ENCODE measurements at regions not wholly inside any gene's neighbourhood (a gene's known extent, or its start where the extent isn't known, plus 50 kb on each side); places are given as distances from the start of the nearest gene placed in this dataset.

DNA sequence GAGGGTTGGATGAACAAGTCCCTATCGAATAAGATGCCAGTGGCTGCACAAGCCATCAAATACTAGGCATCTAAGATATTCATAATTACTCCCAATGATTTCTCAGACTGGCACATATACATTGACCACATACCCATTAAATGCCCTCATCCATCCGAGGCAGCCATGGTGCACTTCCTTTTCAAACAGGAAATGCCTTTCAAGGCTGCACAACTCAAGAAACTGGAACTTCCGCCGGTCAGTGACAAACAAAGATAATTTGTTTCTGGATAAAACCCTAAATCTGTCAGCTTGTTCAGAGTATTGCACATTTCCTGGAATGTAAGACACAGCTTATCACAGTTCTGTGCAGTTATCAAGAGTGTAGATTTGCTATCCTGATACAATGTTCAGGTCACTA lies 203.7 kb downstream of the RMST start:
- H4K20me1 ChIP-seq (ENCODE audit: insufficient read depth), result no peaks in the 10 kb centered on the region
- no peaks in the 10 kb centered on the region for H3K36me3 ChIP-seq (ENCODE audit: insufficient read depth, low read length)
- no peaks in the 10 kb centered on the region for H3K9me2 ChIP-seq (ENCODE audit: insufficient read depth, low read length)
- no peaks in the 10 kb centered on the region for H3K9me3 ChIP-seq (ENCODE audit: low read length)
- H3F3A ChIP-seq (ENCODE audit: insufficient read depth, low read length, poor library complexity, severe bottlenecking), result no peaks in the 10 kb centered on the region
- no peaks in the 10 kb centered on the region for H3K79me2 ChIP-seq (replicated peaks; ENCODE audit: insufficient read depth, low read length)
- TF ChIP-seq CTCF (IDR thresholded peaks at IDR 0.05; ENCODE audit: poor library complexity, severe bottlenecking) (no peak), RAD21 (conservative IDR thresholded peaks at IDR 0.05) (no peak), EP300 (conservative IDR thresholded peaks at IDR 0.05; ENCODE audit: poor library complexity, severe bottlenecking) (no peak), SMC3 (conservative IDR thresholded peaks at IDR 0.05; ENCODE audit: poor library complexity) (no peak), EZH2 (IDR thresholded peaks at IDR 0.05; ENCODE audit: borderline replicate concordance, insufficient read depth, low read length, poor library complexity, severe bottlenecking) (no peak), MXI1 (conservative IDR thresholded peaks at IDR 0.05; ENCODE audit: poor library complexity, severe bottlenecking) (no peak), TAF1 (IDR thresholded peaks at IDR 0.05; ENCODE audit: low read depth) (no peak)
- TF ChIP-seq, protein P1, sequence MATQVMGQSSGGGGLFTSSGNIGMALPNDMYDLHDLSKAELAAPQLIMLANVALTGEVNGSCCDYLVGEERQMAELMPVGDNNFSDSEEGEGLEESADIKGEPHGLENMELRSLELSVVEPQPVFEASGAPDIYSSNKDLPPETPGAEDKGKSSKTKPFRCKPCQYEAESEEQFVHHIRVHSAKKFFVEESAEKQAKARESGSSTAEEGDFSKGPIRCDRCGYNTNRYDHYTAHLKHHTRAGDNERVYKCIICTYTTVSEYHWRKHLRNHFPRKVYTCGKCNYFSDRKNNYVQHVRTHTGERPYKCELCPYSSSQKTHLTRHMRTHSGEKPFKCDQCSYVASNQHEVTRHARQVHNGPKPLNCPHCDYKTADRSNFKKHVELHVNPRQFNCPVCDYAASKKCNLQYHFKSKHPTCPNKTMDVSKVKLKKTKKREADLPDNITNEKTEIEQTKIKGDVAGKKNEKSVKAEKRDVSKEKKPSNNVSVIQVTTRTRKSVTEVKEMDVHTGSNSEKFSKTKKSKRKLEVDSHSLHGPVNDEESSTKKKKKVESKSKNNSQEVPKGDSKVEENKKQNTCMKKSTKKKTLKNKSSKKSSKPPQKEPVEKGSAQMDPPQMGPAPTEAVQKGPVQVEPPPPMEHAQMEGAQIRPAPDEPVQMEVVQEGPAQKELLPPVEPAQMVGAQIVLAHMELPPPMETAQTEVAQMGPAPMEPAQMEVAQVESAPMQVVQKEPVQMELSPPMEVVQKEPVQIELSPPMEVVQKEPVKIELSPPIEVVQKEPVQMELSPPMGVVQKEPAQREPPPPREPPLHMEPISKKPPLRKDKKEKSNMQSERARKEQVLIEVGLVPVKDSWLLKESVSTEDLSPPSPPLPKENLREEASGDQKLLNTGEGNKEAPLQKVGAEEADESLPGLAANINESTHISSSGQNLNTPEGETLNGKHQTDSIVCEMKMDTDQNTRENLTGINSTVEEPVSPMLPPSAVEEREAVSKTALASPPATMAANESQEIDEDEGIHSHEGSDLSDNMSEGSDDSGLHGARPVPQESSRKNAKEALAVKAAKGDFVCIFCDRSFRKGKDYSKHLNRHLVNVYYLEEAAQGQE (IDR thresholded peaks at IDR 0.05; ENCODE audit: borderline replicate concordance), result no peak
- H3K4me2 ChIP-seq (ENCODE audit: low read length), result no peak overlapping the region
- no peak overlapping the region for H2AFZ ChIP-seq (ENCODE audit: low read depth, low read length)
- no peak overlapping the region for H3K27ac ChIP-seq (ENCODE audit: low read length)
- H3K27me3 ChIP-seq (ENCODE audit: insufficient read depth, low read depth, low read length), result no peaks in the 10 kb centered on the region
- no peak overlapping the region for H3K4me3 ChIP-seq (ENCODE audit: low read length)
- no peak overlapping the region for H3K9ac ChIP-seq (ENCODE audit: low read length)

DNA sequence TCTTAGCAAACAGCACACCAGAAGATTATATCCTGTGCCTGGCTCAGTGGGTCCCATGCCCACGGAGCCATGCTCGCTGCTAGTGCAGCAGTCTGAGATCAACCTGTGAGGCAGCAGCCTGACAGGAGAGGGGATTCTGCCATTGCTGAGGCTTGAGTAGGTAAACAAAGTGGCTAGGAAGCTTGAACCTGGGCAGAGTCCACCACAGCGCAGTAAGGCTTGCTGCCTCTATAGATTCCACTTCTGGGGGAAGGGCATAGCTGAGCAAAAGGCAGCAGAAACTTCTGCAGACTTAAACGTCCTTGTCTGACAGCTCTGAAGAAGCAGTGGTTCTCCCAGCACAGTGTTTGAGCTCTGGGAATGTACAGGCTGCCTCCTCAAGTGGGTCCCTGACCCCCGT lies 210.3 kb downstream of the RMST start:
- H3K9me2 ChIP-seq (ENCODE audit: insufficient read depth, low read length), result no peaks in the 10 kb centered on the region
- no peaks in the 10 kb centered on the region for H3K27me3 ChIP-seq (ENCODE audit: insufficient read depth, low read depth, low read length)
- no peaks in the 10 kb centered on the region for H4K20me1 ChIP-seq (ENCODE audit: insufficient read depth)
- no peak overlapping the region for H2AFZ ChIP-seq (ENCODE audit: low read depth, low read length)
- no peak overlapping the region for H3K4me3 ChIP-seq (ENCODE audit: low read length)
- H3K4me2 ChIP-seq (ENCODE audit: low read length), result no peak overlapping the region
- no peak overlapping the region for H3K27ac ChIP-seq (ENCODE audit: low read length)
- no peak for TF ChIP-seq POLR2AphosphoS5 (IDR thresholded peaks at IDR 0.05)
- TF ChIP-seq SMC3 (conservative IDR thresholded peaks at IDR 0.05; ENCODE audit: poor library complexity), result no peak
- TF ChIP-seq RAD21 (conservative IDR thresholded peaks at IDR 0.05), result no peak
- TF ChIP-seq, protein P1 (IDR thresholded peaks at IDR 0.05; ENCODE audit: borderline replicate concordance), result no peak
- no peak for TF ChIP-seq CTCF (IDR thresholded peaks at IDR 0.05; ENCODE audit: poor library complexity, severe bottlenecking)
- TF ChIP-seq MXI1 (conservative IDR thresholded peaks at IDR 0.05; ENCODE audit: poor library complexity, severe bottlenecking), result no peak
- TF ChIP-seq TAF1 (IDR thresholded peaks at IDR 0.05; ENCODE audit: low read depth), result no peak
- no peak for TF ChIP-seq EP300 (conservative IDR thresholded peaks at IDR 0.05; ENCODE audit: poor library complexity, severe bottlenecking)
- no peak for TF ChIP-seq EZH2 (IDR thresholded peaks at IDR 0.05; ENCODE audit: borderline replicate concordance, insufficient read depth, low read length, poor library complexity, severe bottlenecking)
- H3K9me3 ChIP-seq (ENCODE audit: low read length), result no peaks in the 10 kb centered on the region
- H3K9ac ChIP-seq (ENCODE audit: low read length), result no peak overlapping the region
- no peaks in the 10 kb centered on the region for H3F3A ChIP-seq (ENCODE audit: insufficient read depth, low read length, poor library complexity, severe bottlenecking)
- H3K36me3 ChIP-seq (ENCODE audit: insufficient read depth, low read length), result no peaks in the 10 kb centered on the region
- H3K79me2 ChIP-seq (replicated peaks; ENCODE audit: insufficient read depth, low read length), result no peaks in the 10 kb centered on the region

All from neural cell (in vitro differentiated cells).